Right renal pelvis (tissue), 4 donors: ENCODE measurements at regions not wholly inside any gene's neighbourhood (a gene's known extent, or its start where the extent isn't known, plus 50 kb on each side); places are given as distances from the start of the nearest gene placed in this dataset.

Experiments
- DNase-seq, 4 donors: peaks; one replicate each; pipeline ENCODE4 v3.0.0-alpha.2; 2013; ENCODE audit warnings: low read depth in 4 of 4, low spot score in 3 of 4, missing footprints in 1 of 4

DNA sequence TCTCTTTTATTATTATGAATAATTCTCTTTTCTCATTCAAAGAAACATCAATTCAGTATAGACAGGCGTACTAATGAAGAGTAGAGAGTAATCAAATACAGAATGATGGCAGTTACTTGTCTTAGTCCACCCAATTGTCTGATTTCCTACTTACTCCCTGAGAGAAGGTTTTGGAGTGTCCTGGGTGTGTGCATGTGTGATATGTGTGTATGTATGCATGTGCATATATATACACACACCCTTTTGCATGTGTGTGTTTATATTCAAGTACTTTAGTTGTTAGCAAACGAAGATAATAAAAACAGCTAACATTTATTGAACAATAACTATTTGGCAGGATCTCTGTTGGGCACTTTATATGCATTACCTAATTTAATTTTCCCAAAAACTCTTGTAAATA, 63.2 kb upstream of the CCDC190 start:
- no peak for DNase-seq

DNA sequence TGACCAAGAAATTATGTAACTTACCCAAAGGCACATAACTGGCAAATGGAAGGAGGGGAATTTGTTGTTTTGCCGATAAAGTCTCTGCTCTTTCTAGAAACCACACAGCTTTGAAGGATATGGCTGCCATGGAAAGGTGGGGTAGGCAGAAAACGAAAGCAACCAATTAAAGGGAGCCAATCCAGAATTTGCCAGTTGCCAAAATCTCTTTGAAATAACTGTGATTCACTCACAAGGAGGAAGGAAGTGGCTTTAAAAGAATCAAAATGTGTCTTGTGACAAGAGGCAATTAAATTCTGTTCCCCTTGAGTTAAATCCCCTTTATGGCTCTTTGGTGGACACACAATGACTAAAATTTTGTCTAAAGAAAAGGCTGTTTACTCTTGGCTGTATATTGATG, 61.2 kb upstream of the CCDC190 start:
- no peak for DNase-seq

DNA sequence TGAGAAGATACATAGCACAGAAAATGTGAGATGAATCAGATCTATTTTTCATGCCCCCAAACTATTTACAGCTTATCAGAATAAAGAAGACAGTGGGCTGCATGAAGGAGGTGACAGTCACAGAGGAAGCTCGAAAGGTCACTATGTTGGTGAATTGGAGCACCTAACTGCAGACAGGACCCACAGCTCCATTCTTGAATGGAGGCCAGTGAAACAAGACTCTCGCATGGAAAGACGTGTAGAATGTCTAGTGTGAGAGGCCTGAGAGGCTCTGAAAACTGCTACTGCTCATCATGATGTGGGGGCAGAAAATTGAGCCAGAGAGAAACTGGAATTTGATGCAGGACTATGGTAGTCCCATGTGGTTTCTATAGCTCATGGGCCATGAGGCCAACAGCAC, 60.3 kb upstream of the CCDC190 start:
- DNase-seq, result no peak

DNA sequence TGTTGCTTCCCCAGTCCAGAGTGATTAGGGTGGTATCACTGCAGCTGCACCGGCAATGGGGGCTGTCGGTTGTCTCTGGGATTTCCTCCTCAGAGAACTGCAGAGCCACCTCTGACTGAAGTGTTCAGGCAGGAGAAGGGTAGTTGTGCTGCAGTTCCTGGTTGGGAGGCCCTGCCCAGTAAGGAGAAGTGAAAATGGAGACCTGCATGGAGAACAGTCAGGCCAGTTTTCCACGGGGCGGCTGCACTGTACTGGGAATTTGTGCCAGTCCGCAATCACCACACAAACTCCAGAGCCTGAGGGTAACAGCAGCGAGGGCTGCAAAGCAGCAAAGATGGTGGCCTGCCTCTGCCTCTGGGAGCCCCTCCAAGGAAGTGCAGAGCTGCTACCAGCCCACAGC, 58.1 kb upstream of the CCDC190 start:
- no peak for DNase-seq

DNA sequence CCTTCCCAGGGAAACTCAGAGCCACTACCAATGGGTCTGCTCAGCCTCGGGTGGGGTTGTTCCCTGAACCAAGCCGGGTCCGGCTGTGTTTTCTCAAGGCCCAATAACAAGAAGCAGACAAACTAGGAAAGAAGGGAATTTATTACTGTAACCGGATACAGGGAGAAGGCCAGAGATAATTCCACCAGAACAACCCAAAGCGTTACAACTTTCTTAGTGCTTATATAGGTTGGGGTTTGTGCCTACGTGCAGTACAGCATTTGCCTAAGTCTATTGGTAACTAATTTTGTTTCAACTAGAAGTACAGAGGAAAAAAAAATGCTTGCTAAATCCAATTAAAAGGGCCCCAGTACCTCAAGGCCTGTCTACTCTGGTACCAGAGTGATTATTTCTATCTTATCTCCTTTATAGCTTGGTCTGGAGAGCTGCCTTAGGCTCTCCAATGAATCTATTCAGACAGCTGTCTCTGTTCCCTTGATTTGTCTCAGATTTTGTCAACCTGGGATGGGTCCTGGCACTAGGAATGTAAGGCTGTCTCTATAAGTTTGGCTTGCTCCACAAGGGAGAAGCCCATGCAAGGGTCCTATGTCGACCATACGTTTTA, 57.3 kb upstream of the CCDC190 start:
- peak in 1 of 4 donors; percentile 27 for DNase-seq

DNA sequence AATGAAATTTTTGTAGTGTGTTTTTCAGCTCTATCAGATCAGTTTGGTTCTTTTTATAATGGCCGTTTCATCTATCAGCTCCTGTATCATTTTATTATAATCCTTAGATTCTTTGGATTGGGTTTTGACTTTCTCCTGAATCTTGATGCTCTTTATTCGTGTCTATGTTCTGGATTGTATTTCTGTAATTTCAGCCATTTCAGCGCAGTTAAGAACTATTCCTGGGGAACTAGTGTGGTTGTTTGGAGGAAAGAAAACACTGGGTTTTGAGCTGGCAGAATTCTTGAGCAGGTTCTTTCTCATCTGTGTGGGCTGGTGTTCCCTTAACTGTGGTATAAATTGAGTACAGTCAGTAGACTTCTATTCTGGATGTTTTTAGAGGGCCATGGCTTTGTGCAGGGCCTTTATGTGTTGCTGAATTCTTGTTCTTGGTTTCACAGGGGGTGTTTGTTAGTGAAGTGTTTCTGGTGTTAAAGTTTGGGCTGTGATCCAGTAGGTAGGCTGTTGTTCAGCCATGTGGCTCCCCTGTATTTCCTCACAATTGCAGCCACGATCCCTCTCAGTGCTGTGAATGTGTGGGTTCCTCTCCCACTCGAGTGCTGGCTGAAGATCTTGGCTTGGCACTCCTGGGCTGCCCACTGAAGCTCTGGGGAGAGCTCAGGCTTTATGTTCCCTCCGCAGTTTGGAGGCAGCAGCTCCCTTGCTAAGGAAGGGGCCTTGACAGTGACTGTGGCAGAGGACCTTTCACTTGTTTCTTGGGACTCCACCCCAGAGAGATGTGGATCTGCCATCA, 56.0 kb upstream of the CCDC190 start:
- no peak for DNase-seq

DNA sequence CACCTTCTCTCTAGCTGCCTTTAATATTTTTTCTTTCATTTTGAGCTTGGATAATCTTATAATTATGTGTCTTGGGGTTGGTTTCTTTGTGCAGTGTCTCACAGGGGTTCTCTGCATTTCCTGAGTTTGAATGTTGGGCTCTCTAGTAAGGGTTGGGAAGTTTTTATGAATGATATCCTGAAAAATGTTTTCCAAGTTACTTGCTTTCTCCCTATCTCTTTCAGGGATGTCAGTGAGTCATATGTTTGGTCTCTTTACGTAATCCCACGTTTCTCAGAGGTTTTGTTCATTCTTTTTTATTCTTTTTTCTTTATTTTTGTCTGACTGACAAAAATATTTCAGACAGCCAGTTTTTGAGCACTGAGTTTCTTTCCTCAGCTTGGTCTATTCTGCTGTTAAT, 55.4 kb upstream of the CCDC190 start:
- DNase-seq, result no peak

DNA sequence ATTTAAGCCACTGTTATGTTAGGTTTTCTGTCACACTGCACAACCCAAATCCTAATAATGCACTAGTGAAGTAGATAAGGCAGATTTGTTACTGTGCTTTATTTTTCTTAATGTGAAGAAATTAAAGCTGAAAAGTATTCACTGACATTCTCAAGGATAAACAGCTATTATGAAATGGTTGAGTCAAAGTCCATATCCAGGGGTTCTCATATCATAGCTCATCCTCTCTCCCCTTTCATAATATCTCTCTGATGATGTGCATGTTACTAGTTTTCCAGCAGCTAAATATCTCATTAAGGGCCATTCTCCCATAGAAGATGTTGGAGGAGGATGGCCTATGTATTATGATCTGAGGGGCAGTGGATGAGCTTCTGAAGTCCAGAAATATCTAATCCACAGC, 53.6 kb upstream of the CCDC190 start:
- no peak for DNase-seq

DNA sequence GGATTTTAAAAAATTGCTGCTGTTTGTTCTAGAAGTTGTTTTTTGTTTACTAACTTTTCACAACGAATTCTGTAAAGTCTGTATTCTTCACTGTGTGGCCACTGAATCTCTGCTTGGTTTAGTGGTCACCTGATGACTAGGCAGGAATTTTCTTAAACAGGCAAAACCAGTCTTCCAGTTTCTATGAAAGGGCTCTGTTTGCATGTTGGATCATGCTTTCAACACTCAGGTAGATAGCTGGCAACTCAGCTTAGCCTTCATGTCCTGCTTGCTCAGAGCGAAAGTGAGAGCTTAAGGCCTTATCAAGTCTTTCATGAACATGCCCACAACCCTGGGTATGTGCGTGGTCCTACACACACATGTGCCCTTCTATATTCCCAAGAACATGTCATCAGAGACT, 52.4 kb upstream of the CCDC190 start:
- no peak for DNase-seq

DNA sequence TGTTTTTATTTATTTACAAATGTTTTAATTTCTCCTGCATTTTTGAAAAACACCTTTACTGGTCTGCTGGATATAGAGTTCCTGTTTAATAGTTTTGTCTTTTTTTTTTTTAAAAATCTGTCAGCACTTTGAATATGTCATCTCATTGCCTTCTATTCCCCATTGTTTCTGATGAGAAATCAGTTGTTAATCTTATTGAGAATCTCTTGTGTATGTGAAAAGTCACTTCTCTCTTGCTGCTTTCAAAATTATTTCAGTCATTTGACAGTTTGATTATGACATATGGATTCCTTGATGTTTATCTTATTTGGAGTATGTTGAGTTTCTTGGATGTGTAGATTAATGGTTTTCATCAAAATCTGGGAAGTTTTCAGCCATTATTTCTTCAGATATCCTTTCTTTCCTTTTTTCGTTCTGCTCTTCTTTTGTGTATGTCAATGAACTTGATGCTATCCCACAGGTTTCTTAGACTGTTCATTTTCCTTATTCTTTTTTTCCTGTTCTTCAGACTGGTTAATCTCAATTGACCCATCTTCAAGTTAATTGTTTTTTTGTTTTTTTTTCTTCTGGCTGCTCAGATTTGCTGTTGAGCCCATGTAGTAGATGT, 51.2 kb upstream of the CCDC190 start:
- DNase-seq, result no peak
